Epithelial cell of esophagus (primary cell): ENCODE measurements at regions not wholly inside any gene's neighbourhood (a gene's known extent, or its start where the extent isn't known, plus 50 kb on each side); places are given as distances from the start of the nearest gene placed in this dataset.

Source experiments
- DNase-seq: peaks from one replicate; pipeline ENCODE4 v3.0.0; 2010; ENCODE audit warnings: low read depth
- H3K4me3 ChIP-seq: 2 replicates; pipeline ENCODE4 v1.5.1; 2011; ENCODE audit warnings: mild to moderate bottlenecking, low read length, control low read depth
- TF ChIP-seq, protein P1 (sequence below): IDR thresholded peaks from 2 replicates; pipeline ENCODE4 v1.5.1; 2011; ENCODE audit warnings: low read depth, mild to moderate bottlenecking, low read length, control low read depth, inconsistent platforms; ENCODE audit not compliant: insufficient read depth; ENCODE audit errors: missing control alignments

DNA sequence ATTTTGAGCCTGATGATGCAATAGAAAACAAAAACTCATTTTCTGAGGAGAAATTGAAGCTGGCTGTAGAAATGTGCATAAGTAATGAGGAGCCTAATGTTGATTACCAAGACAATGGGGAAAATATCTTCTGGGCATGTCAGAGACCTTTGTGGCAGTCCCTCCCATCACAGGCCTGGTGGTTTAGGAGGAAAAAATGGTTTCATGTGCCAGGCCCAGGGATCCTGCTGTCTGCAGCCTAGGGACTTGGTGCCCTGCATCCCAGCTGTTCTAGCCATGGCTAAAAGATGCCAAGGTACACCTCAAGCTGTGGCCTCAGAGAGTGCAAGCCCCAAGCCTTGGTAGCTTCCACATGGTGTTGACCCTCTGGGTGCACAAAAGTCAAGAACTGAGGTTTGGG lies 128.7 kb upstream of the ARHGEF9 start:
- no peak for DNase-seq
- TF ChIP-seq, protein P1, sequence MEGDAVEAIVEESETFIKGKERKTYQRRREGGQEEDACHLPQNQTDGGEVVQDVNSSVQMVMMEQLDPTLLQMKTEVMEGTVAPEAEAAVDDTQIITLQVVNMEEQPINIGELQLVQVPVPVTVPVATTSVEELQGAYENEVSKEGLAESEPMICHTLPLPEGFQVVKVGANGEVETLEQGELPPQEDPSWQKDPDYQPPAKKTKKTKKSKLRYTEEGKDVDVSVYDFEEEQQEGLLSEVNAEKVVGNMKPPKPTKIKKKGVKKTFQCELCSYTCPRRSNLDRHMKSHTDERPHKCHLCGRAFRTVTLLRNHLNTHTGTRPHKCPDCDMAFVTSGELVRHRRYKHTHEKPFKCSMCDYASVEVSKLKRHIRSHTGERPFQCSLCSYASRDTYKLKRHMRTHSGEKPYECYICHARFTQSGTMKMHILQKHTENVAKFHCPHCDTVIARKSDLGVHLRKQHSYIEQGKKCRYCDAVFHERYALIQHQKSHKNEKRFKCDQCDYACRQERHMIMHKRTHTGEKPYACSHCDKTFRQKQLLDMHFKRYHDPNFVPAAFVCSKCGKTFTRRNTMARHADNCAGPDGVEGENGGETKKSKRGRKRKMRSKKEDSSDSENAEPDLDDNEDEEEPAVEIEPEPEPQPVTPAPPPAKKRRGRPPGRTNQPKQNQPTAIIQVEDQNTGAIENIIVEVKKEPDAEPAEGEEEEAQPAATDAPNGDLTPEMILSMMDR = no peak
- H3K4me3 ChIP-seq = no peak overlapping the region

DNA sequence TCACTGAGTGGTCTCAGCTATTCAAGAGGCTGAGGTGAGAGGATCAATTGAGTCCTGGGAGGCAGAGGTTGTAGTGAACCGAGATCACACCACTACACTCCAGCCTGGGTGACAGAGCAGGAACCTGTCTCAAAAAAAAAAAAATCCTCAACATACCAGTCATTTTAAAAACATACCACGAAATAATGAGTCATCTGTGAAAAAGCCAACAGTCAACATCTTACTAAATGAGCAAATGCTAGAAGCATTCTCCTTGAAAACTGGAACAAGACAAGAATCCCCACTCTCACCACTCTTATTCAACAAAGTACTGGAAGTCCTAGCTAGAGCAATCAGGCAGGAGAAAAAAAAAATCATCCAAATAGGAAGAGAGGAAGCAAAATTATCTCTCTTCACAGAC lies 104.0 kb upstream of the ARHGEF9 start:
- peak; percentile 60 for DNase-seq

DNA sequence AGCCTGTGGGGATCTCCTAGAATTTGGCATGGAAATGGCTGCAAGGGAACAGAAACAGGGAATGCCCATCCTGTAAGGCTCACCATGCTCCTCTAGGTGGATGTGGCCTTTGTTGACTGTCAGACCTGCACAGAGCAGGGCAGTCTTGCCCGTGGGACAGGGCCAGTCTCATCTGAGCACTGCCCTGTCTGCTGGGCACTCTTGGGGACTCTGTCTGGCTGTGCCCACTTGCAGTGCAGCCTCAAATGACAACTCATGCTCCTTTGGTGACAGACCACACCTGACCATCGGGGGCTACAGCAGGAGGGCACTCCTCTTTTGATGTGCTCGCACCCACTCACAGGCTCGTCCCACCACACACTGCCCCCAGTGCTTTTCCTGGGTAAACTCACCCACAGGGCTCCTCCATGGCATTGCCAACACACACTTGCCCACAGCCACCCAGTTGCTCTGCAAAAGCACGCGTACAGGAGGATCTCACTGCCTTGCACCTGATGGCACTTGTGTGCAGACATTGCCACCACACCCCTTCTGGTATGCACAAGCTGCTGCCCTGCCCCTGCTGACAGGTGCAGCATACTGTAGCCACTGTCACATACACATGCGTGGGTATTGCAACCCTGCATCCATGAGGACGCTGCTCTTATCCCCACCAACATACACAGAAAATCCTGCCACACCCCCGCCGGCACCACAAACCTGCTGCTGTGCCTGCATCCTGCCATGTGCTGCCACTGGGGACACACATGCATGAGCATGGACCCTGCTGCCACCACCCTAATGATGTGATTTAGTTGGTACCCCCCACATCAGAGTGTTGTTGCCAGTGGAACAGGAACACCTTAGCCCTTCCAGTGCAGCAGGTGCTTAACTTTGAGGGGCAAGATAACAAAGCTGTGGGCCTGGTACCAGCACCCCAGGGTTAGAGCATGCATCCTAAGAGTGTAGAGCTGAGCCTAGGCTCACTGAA lies 100.1 kb upstream of the ARHGEF9 start:
- TF ChIP-seq, protein P1 = no peak
- no peak overlapping the region for H3K4me3 ChIP-seq

More for the DNA sequence above, 104.0 kb upstream of the ARHGEF9 start:
- TF ChIP-seq, protein P1 = no peak
- H3K4me3 ChIP-seq = no peak overlapping the region

DNA sequence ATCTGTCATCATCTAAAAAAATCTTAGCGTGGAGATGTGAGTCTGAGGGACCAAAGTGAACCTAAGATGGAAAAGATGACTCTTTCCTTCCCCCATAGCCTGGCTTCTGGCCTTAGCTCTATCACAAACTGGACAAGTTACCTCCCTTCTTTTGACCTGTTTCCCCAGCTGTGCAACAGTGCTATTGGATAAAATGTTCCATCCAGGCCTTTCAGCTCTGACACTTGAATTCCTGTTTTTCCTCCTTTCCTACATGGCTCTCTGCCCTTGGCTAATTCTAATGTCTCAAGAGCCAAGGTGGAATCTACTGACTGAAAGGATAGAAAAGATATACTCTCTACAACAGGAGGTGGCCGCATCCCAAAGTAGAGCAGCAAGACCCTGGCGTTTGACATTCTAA lies 84.5 kb upstream of the ARHGEF9 start:
- no peak overlapping the region for H3K4me3 ChIP-seq
- DNase-seq = no peak
- TF ChIP-seq, protein P1 = no peak

More for the DNA sequence above, 100.1 kb upstream of the ARHGEF9 start:
- no peak for DNase-seq

DNA sequence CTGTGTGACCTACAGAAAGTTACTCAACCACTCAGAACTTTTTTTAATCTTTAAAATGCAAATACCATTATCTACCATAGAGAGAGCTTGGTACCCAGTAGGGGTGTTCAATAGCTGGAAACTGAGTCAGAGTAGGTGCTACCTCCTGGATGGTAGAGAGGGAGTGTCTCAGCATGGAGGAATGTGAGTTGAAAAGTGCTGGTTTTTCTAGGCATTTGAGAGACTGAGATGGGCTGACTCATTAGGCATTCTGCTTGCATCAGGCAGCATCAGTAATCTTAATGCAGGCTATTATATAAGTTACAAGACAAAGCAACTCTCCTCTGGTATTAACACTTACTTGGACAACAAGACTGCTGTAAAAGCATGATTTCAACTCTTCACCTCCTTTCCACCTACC lies 70.9 kb upstream of the ARHGEF9 start:
- DNase-seq = peak; percentile 13
- H3K4me3 ChIP-seq = no peak overlapping the region
- TF ChIP-seq, protein P1 = no peak

DNA sequence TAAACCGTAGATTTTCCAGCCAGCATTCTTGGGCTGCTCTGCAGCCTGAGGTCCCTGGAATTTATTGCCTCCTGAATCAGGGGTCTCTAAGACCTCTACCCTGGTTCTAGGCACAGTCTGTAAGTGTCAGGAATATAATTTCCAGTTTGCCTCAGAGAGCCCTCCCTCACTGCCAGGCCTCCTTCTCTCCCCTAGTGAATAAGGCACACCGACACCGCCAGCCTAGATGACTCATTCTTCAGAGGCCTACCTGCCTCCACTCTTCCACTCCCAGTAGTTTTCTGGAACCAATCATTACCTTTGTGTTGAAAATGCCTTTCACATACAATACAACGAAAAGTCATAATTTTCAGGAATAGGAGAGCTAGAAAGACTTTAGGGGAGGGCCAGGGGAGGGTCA lies 50.3 kb upstream of the ARHGEF9 start:
- no peak for DNase-seq
- TF ChIP-seq, protein P1 = no peak
- no peak overlapping the region for H3K4me3 ChIP-seq
